GM12878 (cell line): ENCODE measurements at regions not wholly inside any gene's neighbourhood (a gene's known extent, or its start where the extent isn't known, plus 50 kb on each side); places are given as distances from the start of the nearest gene placed in this dataset.

Experiments
- CUX1 ChIP-seq: IDR thresholded peaks from 2 replicates; pipeline ENCODE4 v1.6.1; 2012; ENCODE audit warnings: improper control_type of control experiment, low read depth, low read length; ENCODE audit not compliant: insufficient replicate concordance
- NFXL1 ChIP-seq: fragments of 450-650 bp; IDR thresholded peaks from 2 replicates; pipeline ENCODE4 v1.6.1; 2017; ENCODE audit warnings: antibody characterized with exemption, mild to moderate bottlenecking, borderline replicate concordance
- NFYA ChIP-seq: IDR thresholded peaks from 2 replicates; pipeline ENCODE4 v1.6.1; 2011; ENCODE audit warnings: low read depth, mild to moderate bottlenecking, low read length, improper control_type of control experiment, borderline replicate concordance
- RUNX3 ChIP-seq: IDR thresholded peaks from 2 replicates; pipeline ENCODE4 v1.6.1; 2012; ENCODE audit warnings: low read length, inconsistent platforms
- SREBF2 ChIP-seq: IDR thresholded peaks from 2 replicates; pipeline ENCODE4 v1.6.1; 2012; ENCODE audit warnings: mild to moderate bottlenecking, low read length
- STAT1 ChIP-seq: fragments of 450-650 bp; conservative IDR thresholded peaks from 2 replicates; pipeline ENCODE4 v1.6.1; 2014; ENCODE audit warnings: antibody characterized with exemption, mild to moderate bottlenecking
- ZZZ3 ChIP-seq: IDR thresholded peaks from 2 replicates; pipeline ENCODE4 v1.6.1; 2011; ENCODE audit warnings: low read depth; ENCODE audit not compliant: control insufficient read depth, insufficient read length
- TF ChIP-seq, protein P1 (sequence below): fragments of 150-350 bp; IDR thresholded peaks from 2 replicates; pipeline ENCODE4 v1.6.1; 2016; ENCODE audit warnings: low read depth, low read length

DNA sequence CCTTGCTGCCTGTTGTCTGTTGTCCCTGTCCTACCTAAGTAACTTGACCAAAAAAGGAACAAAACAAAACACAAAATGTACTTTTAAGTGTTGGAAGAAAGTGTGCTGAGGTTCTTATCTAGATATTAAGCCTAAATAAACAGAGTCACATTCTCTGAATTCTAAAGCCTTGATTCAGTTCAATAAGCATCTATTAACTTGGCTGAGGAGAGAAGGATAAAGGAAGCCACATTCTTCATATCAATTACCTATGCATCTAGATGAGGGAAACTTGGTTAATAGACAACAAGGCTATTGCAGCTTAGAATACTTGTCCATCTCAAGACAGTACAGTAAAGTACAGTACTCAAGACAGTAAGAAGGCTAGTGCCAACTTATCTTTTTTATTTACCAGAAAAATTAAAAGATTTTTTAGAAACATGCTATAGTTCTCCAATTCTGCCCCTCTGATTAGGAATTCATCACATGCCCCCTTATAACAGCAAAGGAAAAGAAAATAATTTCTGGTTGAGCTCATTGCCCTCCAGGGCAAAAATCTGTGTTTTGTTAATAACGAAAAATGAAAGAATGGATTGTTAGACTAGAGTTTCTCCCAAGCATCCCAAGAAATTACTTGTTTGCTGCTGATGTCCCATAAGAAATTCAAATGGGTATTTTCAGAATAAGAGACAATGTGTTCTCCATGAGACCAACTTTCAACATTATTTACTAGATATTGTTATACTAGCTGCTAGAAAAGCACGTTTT lies 546.5 kb upstream of the SEMA3D start (continued):
- TF ChIP-seq, protein P1, sequence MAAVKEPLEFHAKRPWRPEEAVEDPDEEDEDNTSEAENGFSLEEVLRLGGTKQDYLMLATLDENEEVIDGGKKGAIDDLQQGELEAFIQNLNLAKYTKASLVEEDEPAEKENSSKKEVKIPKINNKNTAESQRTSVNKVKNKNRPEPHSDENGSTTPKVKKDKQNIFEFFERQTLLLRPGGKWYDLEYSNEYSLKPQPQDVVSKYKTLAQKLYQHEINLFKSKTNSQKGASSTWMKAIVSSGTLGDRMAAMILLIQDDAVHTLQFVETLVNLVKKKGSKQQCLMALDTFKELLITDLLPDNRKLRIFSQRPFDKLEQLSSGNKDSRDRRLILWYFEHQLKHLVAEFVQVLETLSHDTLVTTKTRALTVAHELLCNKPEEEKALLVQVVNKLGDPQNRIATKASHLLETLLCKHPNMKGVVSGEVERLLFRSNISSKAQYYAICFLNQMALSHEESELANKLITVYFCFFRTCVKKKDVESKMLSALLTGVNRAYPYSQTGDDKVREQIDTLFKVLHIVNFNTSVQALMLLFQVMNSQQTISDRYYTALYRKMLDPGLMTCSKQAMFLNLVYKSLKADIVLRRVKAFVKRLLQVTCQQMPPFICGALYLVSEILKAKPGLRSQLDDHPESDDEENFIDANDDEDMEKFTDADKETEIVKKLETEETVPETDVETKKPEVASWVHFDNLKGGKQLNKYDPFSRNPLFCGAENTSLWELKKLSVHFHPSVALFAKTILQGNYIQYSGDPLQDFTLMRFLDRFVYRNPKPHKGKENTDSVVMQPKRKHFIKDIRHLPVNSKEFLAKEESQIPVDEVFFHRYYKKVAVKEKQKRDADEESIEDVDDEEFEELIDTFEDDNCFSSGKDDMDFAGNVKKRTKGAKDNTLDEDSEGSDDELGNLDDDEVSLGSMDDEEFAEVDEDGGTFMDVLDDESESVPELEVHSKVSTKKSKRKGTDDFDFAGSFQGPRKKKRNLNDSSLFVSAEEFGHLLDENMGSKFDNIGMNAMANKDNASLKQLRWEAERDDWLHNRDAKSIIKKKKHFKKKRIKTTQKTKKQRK: no peak
- TF ChIP-seq STAT1 (no peak), SREBF2 (no peak), CUX1 (no peak), NFXL1 (no peak), ZZZ3 (no peak), NFYA (no peak), RUNX3 (no peak)
- TF ChIP-seq, all 136 proteins: peak for 0
